Lower leg skin (tissue), 3 donors: ENCODE measurements at regions not wholly inside any gene's neighbourhood (a gene's known extent, or its start where the extent isn't known, plus 50 kb on each side); places are given as distances from the start of the nearest gene placed in this dataset.
"Not testable (repeated sequence)": the region's sequence is repeated elsewhere in the genome, so short reads cannot be mapped to it uniquely, and the experiment has no call there.

ENCODE experiments used
- POLR2A ChIP-seq, 2 donors: fragments of 450-650 bp; IDR thresholded peaks; one replicate each; pipeline ENCODE4 v1.6.1; 2016 to 2017; ENCODE audit warnings: antibody characterized with exemption in 2 of 2, mild to moderate bottlenecking in 1 of 2, moderate library complexity in 1 of 2
- TF ChIP-seq, protein P1 (sequence below), 3 donors: fragments of 450-650 bp; IDR thresholded peaks; one replicate each; pipeline ENCODE4 v1.5.1; 2016; ENCODE audit warnings: antibody characterized with exemption in 3 of 3, mild to moderate bottlenecking in 3 of 3, moderate library complexity in 2 of 3

DNA sequence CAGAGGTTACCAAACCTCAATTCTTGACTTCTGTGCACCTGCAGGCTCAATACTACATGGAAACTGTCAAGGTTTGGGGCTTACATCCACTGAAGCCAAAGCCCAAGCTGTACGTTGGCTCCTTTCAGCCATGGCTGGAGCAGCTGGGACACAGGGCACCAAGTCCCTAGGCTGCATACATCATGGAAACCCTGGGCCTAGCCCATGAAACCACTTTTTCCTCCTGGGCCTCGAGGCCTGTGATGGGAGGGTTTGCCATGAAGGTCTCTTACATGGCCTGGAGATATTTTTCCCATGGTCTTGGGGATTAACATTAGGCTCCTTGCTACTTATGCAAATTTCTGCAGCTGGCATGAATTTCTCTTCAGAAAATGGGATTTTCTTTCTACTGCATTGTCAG lies 1638.7 kb downstream of the EFNA5 start:
- TF ChIP-seq, protein P1, sequence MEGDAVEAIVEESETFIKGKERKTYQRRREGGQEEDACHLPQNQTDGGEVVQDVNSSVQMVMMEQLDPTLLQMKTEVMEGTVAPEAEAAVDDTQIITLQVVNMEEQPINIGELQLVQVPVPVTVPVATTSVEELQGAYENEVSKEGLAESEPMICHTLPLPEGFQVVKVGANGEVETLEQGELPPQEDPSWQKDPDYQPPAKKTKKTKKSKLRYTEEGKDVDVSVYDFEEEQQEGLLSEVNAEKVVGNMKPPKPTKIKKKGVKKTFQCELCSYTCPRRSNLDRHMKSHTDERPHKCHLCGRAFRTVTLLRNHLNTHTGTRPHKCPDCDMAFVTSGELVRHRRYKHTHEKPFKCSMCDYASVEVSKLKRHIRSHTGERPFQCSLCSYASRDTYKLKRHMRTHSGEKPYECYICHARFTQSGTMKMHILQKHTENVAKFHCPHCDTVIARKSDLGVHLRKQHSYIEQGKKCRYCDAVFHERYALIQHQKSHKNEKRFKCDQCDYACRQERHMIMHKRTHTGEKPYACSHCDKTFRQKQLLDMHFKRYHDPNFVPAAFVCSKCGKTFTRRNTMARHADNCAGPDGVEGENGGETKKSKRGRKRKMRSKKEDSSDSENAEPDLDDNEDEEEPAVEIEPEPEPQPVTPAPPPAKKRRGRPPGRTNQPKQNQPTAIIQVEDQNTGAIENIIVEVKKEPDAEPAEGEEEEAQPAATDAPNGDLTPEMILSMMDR (IDR thresholded peaks at IDR 0.05) = not testable (repeated sequence)
- TF ChIP-seq POLR2A (IDR thresholded peaks at IDR 0.05) = not testable (repeated sequence)
